ENCODE measurements at regions not wholly inside any gene's neighbourhood (a gene's known extent, or its start where the extent isn't known, plus 50 kb on each side); places are given as distances from the start of the nearest gene placed in this dataset.

DNA sequence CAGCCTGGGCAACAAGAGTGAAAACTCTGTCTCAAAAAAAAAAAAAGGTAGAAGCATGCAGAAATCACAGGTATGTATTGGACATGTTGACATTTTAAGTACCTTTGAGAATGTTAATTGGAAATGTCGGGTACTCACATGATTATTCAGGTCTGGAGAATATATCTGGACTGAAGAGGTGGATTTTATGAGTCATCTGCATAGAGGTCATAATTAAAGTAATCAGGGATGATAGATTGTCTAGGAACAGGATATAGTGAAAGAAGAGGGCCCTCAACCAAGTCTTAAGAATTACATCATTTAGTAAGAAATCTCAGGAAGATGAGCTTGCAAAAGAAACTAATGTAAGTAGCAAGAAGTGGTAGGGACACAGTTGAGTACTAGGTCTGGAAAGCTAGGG, 212.5 kb downstream of the UTRN start:
- TF ChIP-seq, protein P1, sequence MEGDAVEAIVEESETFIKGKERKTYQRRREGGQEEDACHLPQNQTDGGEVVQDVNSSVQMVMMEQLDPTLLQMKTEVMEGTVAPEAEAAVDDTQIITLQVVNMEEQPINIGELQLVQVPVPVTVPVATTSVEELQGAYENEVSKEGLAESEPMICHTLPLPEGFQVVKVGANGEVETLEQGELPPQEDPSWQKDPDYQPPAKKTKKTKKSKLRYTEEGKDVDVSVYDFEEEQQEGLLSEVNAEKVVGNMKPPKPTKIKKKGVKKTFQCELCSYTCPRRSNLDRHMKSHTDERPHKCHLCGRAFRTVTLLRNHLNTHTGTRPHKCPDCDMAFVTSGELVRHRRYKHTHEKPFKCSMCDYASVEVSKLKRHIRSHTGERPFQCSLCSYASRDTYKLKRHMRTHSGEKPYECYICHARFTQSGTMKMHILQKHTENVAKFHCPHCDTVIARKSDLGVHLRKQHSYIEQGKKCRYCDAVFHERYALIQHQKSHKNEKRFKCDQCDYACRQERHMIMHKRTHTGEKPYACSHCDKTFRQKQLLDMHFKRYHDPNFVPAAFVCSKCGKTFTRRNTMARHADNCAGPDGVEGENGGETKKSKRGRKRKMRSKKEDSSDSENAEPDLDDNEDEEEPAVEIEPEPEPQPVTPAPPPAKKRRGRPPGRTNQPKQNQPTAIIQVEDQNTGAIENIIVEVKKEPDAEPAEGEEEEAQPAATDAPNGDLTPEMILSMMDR (IDR thresholded peaks at IDR 0.05), result no peak
- TF ChIP-seq POLR2A (IDR thresholded peaks at IDR 0.05), result no peak
